Erythroblast (primary cell): ENCODE measurements at regions not wholly inside any gene's neighbourhood (a gene's known extent, or its start where the extent isn't known, plus 50 kb on each side); places are given as distances from the start of the nearest gene placed in this dataset.
"Not testable (repeated sequence)": the region's sequence is repeated elsewhere in the genome, so short reads cannot be mapped to it uniquely, and the experiment has no call there.

Source experiments
- GATA1 ChIP-seq: IDR thresholded peaks from 2 replicates; pipeline ENCODE4 v1.6.1; 2011; ENCODE audit warnings: low read depth, mild to moderate bottlenecking, control low read depth, low read length, moderate library complexity
- POLR2A ChIP-seq: IDR thresholded peaks from 2 replicates; pipeline ENCODE4 v1.6.1; 2011; ENCODE audit warnings: mild to moderate bottlenecking, low read length

DNA sequence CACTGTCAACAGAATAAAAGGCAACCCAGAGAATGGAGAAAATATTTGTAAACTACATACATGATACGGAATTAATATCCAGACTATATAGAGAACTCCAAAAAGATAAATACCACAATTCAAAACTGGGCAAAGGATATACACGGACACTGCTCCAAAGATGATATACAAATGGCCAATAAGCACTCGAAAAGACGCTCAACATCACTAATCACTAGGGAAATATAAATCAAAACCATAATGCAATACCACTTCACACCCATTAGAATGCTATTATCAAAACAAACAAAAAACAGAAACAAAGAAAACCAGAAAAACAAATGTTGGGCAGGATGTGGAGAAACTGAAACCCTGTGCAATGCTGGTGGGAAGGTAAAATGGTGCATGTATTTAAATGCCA lies 1764.6 kb upstream of the DEFB115 start:
- not testable (repeated sequence) for TF ChIP-seq POLR2A, GATA1
